H1 (cell line): ENCODE measurements at regions not wholly inside any gene's neighbourhood (a gene's known extent, or its start where the extent isn't known, plus 50 kb on each side); places are given as distances from the start of the nearest gene placed in this dataset.

Experiments
- CTCF ChIA-PET: fragments of 300-600 bp; sonication (Branson Sonifier 250); formaldehyde crosslinking; loops from one replicate; lab custom pipeline; 2021; ENCODE audit not compliant: partially characterized antibody; lab: Charles Lee
- POLR2A ChIA-PET: fragments of 300-600 bp; sonication (Branson Sonifier 250); formaldehyde crosslinking; loops from one replicate; lab custom pipeline; 2021; ENCODE audit warnings: inconsistent platforms; ENCODE audit not compliant: partially characterized antibody; lab: Charles Lee
- DNase-seq, 2 experiments: peaks; one replicate each; pipeline versions ENCODE4 v3.0.0 to v3.0.0-alpha.2; 2010 to 2022; ENCODE audit warnings: low spot score in 2 of 2, low read depth in 1 of 2, mixed read lengths in 1 of 2
- FAIRE-seq: peaks from 2 replicates; lab custom pipeline; 2011; peaks lifted over from hg19 to GRCh38; lab: Jason Lieb, UNC
- H2AFZ ChIP-seq: 2 replicates; pipeline ENCODE4 v1.8.1; 2012; ENCODE audit warnings: low read length, inconsistent platforms
- H2AK5ac ChIP-seq: 2 replicates; pipeline ENCODE4 v1.6.1; 2013; ENCODE audit warnings: low read depth, low read length
- H2BK120ac ChIP-seq: replicated peaks from 2 replicates; pipeline ENCODE3; 2013; ENCODE audit warnings: low read depth, low read length, inconsistent platforms
- H2BK12ac ChIP-seq: 2 replicates; pipeline ENCODE4 v1.6.1; 2013; ENCODE audit warnings: low read depth, low read length
- H2BK15ac ChIP-seq: 2 replicates; pipeline ENCODE4 v1.6.1; 2013; ENCODE audit warnings: low read length
- H2BK20ac ChIP-seq: 2 replicates; pipeline ENCODE4 v1.6.1; 2013; ENCODE audit warnings: low read length
- H2BK5ac ChIP-seq: 2 replicates; pipeline ENCODE4 v1.6.1; 2013; ENCODE audit warnings: low read depth, low read length
- H3K14ac ChIP-seq: 2 replicates; pipeline ENCODE4 v1.6.1; 2013; ENCODE audit warnings: inconsistent platforms; ENCODE audit not compliant: insufficient read length
- H3K18ac ChIP-seq: 2 replicates; pipeline ENCODE4 v1.6.1; 2013; ENCODE audit warnings: low read length; ENCODE audit errors: extremely low read depth
- H3K23ac ChIP-seq: 2 replicates; pipeline ENCODE4 v1.6.1; 2013; ENCODE audit warnings: inconsistent platforms; ENCODE audit not compliant: insufficient read length
- H3K23me2 ChIP-seq: 2 replicates; pipeline ENCODE4 v1.6.1; 2013; ENCODE audit warnings: low read depth, low read length
- H3K27ac ChIP-seq: 2 replicates; pipeline ENCODE4 v1.6.1; 2011; ENCODE audit warnings: low read depth, low read length, inconsistent platforms
- H3K27me3 ChIP-seq, 4 experiments: replicated peaks in 1 of 4; 1 replicate in 1 of 4; 2 replicates in 3 of 4; pipeline versions ENCODE4 v1.6.1 to v1.8.1; 2011 to 2013; ENCODE audit warnings: low read length in 3 of 4, mild to moderate bottlenecking in 3 of 4, inconsistent platforms in 2 of 4, mixed read lengths in 2 of 4, moderate library complexity in 1 of 4; ENCODE audit not compliant: control insufficient read depth in 3 of 4, insufficient read depth in 3 of 4; ENCODE audit errors: extremely low read depth in 1 of 4
- H3K36me3 ChIP-seq, 4 experiments: 2 replicates each; pipeline versions ENCODE4 v1.6.1 to v1.8.1; 2011 to 2013; ENCODE audit warnings: mild to moderate bottlenecking in 4 of 4, low read length in 3 of 4, moderate library complexity in 2 of 4, control low read depth in 1 of 4, inconsistent platforms in 1 of 4; ENCODE audit not compliant: insufficient read depth in 4 of 4, control insufficient read depth in 2 of 4
- H3K4ac ChIP-seq: replicated peaks from 2 replicates; pipeline ENCODE3; 2013; ENCODE audit warnings: low read length, low read depth, mixed read lengths, inconsistent platforms; ENCODE audit not compliant: insufficient read length
- H3K4me1 ChIP-seq, 4 experiments: replicated peaks in 1 of 4; 1 replicate in 1 of 4; 2 replicates in 3 of 4; pipeline versions ENCODE4 v1.6.1 to v1.8.1; 2011 to 2013; ENCODE audit warnings: low read length in 3 of 4, inconsistent platforms in 2 of 4, mixed read lengths in 1 of 4; ENCODE audit not compliant: insufficient read depth in 4 of 4, control insufficient read depth in 3 of 4
- H3K4me2 ChIP-seq, 2 experiments: 2 replicates each; pipeline versions ENCODE4 v1.6.1 to v1.8.1; 2011 to 2013; ENCODE audit warnings: low read depth in 2 of 2, low read length in 2 of 2, control low read depth in 1 of 2, inconsistent platforms in 1 of 2, mild to moderate bottlenecking in 1 of 2; ENCODE audit not compliant: insufficient read depth in 1 of 2
- H3K4me3 ChIP-seq, 4 experiments: fragments of 200-600, 300-600 bp in 1 of 4; sonication (generic), shearing (Covaris generic), sonication (Bioruptor Twin) in 1 of 4; 2 replicates each; pipeline versions ENCODE4 v1.5.1 to v1.8.1; 2011 to 2016; ENCODE audit warnings: low read length in 4 of 4, low read depth in 3 of 4, control low read depth in 2 of 4, inconsistent platforms in 2 of 4, mild to moderate bottlenecking in 2 of 4, mixed read lengths in 1 of 4, moderate library complexity in 1 of 4; ENCODE audit not compliant: insufficient read depth in 2 of 4; ENCODE audit errors: extremely low read depth in 1 of 4
- H3K56ac ChIP-seq: replicated peaks from 2 replicates; pipeline ENCODE3; 2013; ENCODE audit warnings: low read depth, mild to moderate bottlenecking, mixed read lengths, low read length, inconsistent platforms; ENCODE audit not compliant: insufficient read length
- H3K79me1 ChIP-seq: 2 replicates; pipeline ENCODE4 v1.6.1; 2013; ENCODE audit warnings: low read depth, low read length, control low read depth
- H3K79me2 ChIP-seq, 2 experiments: 2 replicates each; pipeline versions ENCODE4 v1.6.1 to v1.8.1; 2012 to 2013; ENCODE audit warnings: low read length in 2 of 2, mild to moderate bottlenecking in 2 of 2, inconsistent platforms in 1 of 2; ENCODE audit not compliant: insufficient read depth in 2 of 2, control insufficient read depth in 1 of 2
- H3K9ac ChIP-seq, 4 experiments: replicated peaks in 1 of 4; 1 replicate in 1 of 4; 2 replicates in 3 of 4; pipeline versions ENCODE4 v1.6.1 to v1.8.1; 2011 to 2013; ENCODE audit warnings: low read depth in 3 of 4, low read length in 3 of 4, control low read depth in 2 of 4, mild to moderate bottlenecking in 2 of 4, moderate library complexity in 2 of 4, inconsistent platforms in 1 of 4; ENCODE audit errors: extremely low read depth in 1 of 4
- H3K9me3 ChIP-seq, 2 experiments: 2 replicates each; pipeline versions ENCODE4 v1.6.1 to v1.8.1; 2012 to 2013; ENCODE audit warnings: mild to moderate bottlenecking in 2 of 2, moderate library complexity in 2 of 2, control low read depth in 1 of 2, inconsistent platforms in 1 of 2, low read depth in 1 of 2, low read length in 1 of 2, mixed read lengths in 1 of 2; ENCODE audit not compliant: insufficient read depth in 2 of 2
- H4K20me1 ChIP-seq, 2 experiments: replicated peaks in 1 of 2; 2 replicates each; pipeline versions ENCODE3 to v1.8.1; 2011 to 2013; ENCODE audit warnings: inconsistent platforms in 2 of 2, low read length in 2 of 2, mild to moderate bottlenecking in 1 of 2; ENCODE audit not compliant: insufficient read depth in 2 of 2, control insufficient read depth in 1 of 2
- H4K5ac ChIP-seq: 2 replicates; pipeline ENCODE4 v1.6.1; 2013; ENCODE audit warnings: low read length, low read depth, mixed read lengths, inconsistent platforms; ENCODE audit not compliant: insufficient read length
- H4K8ac ChIP-seq: 2 replicates; pipeline ENCODE4 v1.8.0; 2013; ENCODE audit warnings: mild to moderate bottlenecking, moderate library complexity, low read length, inconsistent platforms; ENCODE audit not compliant: insufficient read depth; ENCODE audit errors: extremely low read depth
- H4K91ac ChIP-seq: replicated peaks from 2 replicates; pipeline ENCODE3; 2013; ENCODE audit warnings: low read length, mixed read lengths, inconsistent platforms; ENCODE audit not compliant: insufficient read length
- BRCA1 ChIP-seq: IDR thresholded peaks from 2 replicates; pipeline ENCODE4 v1.6.1; 2012; ENCODE audit warnings: low read depth, low read length, improper control_type of control experiment
- JUND ChIP-seq: IDR thresholded peaks from 2 replicates; pipeline ENCODE4 v1.6.1; 2011; ENCODE audit warnings: mild to moderate bottlenecking, improper control_type of control experiment, low read length
- MAX ChIP-seq: IDR thresholded peaks from 2 replicates; pipeline ENCODE4 v1.6.1; 2012; ENCODE audit warnings: inconsistent platforms
- PHF8 ChIP-seq: fragments of 200-600 bp; sonication (generic); conservative IDR thresholded peaks from 2 replicates; pipeline ENCODE4 v1.7.1; 2012; ENCODE audit warnings: low read depth, mild to moderate bottlenecking, inconsistent platforms, low read length, moderate library complexity
- SIN3A ChIP-seq, 2 experiments: IDR thresholded peaks in 1 of 2; conservative IDR thresholded peaks in 1 of 2; 2 replicates each; pipeline ENCODE4 v1.6.1; 2011 to 2012; ENCODE audit warnings: low read length in 2 of 2, improper control_type of control experiment in 1 of 2, low read depth in 1 of 2, mild to moderate bottlenecking in 1 of 2
- SUZ12 ChIP-seq: fragments of 200-600 bp; sonication (generic); IDR thresholded peaks from 2 replicates; pipeline ENCODE4 v1.6.1; 2012; ENCODE audit warnings: mild to moderate bottlenecking, inconsistent platforms, low read length, moderate library complexity, mixed read lengths
- WGBS, 2 experiments: shearing (Covaris generic) in 1 of 2; methylation state at CpG; one replicate each; pipeline versions ENCODE4 v1.1.6 to v1.1.7; 2013 to 2015; ENCODE audit warnings: low lambda C conversion rate in 2 of 2, mixed read lengths in 2 of 2, inconsistent platforms in 1 of 2, low coverage in 1 of 2, missing lambda C conversion rate in 1 of 2; ENCODE audit not compliant: insufficient replicate concordance in 2 of 2, insufficient coverage in 1 of 2, insufficient read length in 1 of 2; ENCODE audit errors: extremely low coverage in 1 of 2, missing lambda C conversion rate in 1 of 2; 5-methylcytosine and 5-hydroxymethylcytosine counted together

GRCh38 chr10:130869179-130869841, 442.2 kb downstream of the TCERG1L start:
- Histone ChIP-seq H2BK12ac (no peak overlapping the region), H2AK5ac (no peak overlapping the region), H4K8ac (no peak overlapping the region), H2BK20ac (no peak overlapping the region), H4K5ac (no peak overlapping the region), H2BK5ac (no peak overlapping the region), H4K20me1 (no peaks in the 10 kb centered on the region), H4K91ac (no peak overlapping the region), H3K23ac (no peak overlapping the region), H3K9me3 (no peaks in the 10 kb centered on the region), H3K4me3 (no peak overlapping the region), H3K79me2 (no peaks in the 10 kb centered on the region), H3K23me2 (no peaks in the 10 kb centered on the region), H3K9ac (no peak overlapping the region), H3K4ac (no peak overlapping the region), H3K56ac (no peak overlapping the region), H3K27ac (no peak overlapping the region), H3K4me2 (no peak overlapping the region), H3K14ac (no peak overlapping the region), H3K36me3 (no peaks in the 10 kb centered on the region), H3K18ac (no peak overlapping the region), H3K4me1 (no peaks in the 10 kb centered on the region), H2BK120ac (no peak overlapping the region), H3K79me1 (no peaks in the 10 kb centered on the region), H2BK15ac (no peak overlapping the region), H3K27me3 (no peaks in the 10 kb centered on the region), H2AFZ (no peak overlapping the region)
- ChIA-PET POLR2A (no interaction called here), CTCF (no interaction called here)
- WGBS, 2 experiments: 94% methylated on average over 11 of the region's 11 CpGs; no CpG with 5 or more reads in 1 of the 2 experiments
- TF ChIP-seq SIN3A (conservative IDR thresholded peaks at IDR 0.05 in 1 of 2, IDR thresholded peaks at IDR 0.05 in 1 of 2; ENCODE audit: low read depth in 1 of 2, low read length in 2 of 2) (no peak), BRCA1 (no peak), MAX (no peak), JUND (no peak), PHF8 (no peak), SUZ12 (no peak)
- DNase-seq (no peak), FAIRE-seq (no peak)
